Kidney epithelial cell (primary cell): ENCODE measurements at regions not wholly inside any gene's neighbourhood (a gene's known extent, or its start where the extent isn't known, plus 50 kb on each side); places are given as distances from the start of the nearest gene placed in this dataset.
"Not testable (repeated sequence)": the region's sequence is repeated elsewhere in the genome, so short reads cannot be mapped to it uniquely, and the experiment has no call there.

Source experiments
- DNase-seq: peaks from one replicate; pipeline ENCODE4 v3.0.0-alpha.2; 2010; ENCODE audit warnings: low read depth
- H3K27me3 ChIP-seq: 2 replicates; pipeline ENCODE4 v1.6.0; 2011; ENCODE audit warnings: low read length; ENCODE audit not compliant: control insufficient read depth, insufficient read depth
- H3K36me3 ChIP-seq: 2 replicates; pipeline ENCODE4 v1.5.1; 2011; ENCODE audit warnings: low read length; ENCODE audit not compliant: control insufficient read depth, insufficient read depth
- H3K4me3 ChIP-seq: 2 replicates; pipeline ENCODE4 v1.5.1; 2011; ENCODE audit warnings: low read depth, mild to moderate bottlenecking, control low read depth, low read length
- TF ChIP-seq, protein P1 (sequence below): IDR thresholded peaks from 2 replicates; pipeline ENCODE4 v1.5.1; 2011; ENCODE audit warnings: mild to moderate bottlenecking, moderate library complexity, low read length, control low read depth, inconsistent platforms; ENCODE audit not compliant: insufficient read depth, poor library complexity, severe bottlenecking

DNA sequence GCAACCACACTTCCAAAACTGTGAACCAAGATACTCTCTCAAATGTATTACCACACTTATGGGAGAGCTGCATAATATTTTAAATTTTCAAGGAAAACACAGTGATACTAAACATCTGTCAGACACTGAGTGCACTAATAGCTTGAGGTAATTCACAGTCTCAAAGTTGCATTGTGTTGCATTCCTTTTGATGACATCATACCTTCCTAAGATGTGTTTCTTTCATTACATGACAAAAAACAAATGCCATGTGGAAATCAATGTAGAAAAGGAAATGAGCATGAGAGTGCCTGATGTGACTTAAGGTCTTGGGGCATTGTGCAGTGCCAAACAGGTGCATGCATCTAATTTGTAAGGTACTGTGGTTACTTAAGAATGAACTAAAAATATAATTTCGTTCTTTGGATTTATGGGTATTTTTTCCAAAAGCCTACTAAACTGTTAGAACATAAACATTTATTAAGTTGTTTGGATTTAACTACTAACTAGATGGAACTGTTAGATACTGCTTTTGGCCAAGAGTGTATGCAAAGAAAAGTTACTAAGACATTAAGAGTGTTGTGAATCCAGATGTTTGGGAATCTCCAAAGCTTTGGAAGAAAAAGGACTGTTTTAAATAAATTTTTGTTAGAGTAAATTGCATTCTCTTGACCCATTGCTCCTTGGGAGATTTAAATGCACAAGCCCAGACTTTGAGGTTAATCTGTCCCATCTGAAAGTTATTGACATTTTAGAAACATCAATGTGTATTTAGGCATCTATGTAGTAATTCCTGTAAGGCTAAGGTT is 496.2 kb upstream of the SEMA3D start:
- H3K27me3 ChIP-seq = no peaks in the 10 kb centered on the region
- TF ChIP-seq, protein P1, sequence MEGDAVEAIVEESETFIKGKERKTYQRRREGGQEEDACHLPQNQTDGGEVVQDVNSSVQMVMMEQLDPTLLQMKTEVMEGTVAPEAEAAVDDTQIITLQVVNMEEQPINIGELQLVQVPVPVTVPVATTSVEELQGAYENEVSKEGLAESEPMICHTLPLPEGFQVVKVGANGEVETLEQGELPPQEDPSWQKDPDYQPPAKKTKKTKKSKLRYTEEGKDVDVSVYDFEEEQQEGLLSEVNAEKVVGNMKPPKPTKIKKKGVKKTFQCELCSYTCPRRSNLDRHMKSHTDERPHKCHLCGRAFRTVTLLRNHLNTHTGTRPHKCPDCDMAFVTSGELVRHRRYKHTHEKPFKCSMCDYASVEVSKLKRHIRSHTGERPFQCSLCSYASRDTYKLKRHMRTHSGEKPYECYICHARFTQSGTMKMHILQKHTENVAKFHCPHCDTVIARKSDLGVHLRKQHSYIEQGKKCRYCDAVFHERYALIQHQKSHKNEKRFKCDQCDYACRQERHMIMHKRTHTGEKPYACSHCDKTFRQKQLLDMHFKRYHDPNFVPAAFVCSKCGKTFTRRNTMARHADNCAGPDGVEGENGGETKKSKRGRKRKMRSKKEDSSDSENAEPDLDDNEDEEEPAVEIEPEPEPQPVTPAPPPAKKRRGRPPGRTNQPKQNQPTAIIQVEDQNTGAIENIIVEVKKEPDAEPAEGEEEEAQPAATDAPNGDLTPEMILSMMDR = no peak
- H3K4me3 ChIP-seq = no peak overlapping the region
- H3K36me3 ChIP-seq = no peaks in the 10 kb centered on the region
- DNase-seq = no peak

DNA sequence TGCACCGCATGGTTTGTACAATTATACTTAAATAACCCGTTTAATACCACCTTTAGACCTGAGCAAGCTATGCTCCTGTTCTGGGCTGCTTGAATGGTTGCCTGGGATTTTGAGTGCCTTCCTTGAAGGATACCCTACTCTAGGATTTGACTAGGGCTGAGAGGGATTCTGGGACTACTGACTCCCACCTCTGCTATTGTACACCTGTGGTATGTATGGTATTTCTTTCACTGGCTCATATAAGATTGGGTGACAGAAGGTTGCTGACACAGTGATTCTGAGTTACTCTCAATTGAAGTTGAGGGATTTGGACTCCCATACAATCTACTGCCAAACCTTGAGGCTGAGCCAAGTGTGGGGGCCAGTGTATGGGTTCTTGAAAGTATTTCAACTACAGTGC is 494.4 kb upstream of the SEMA3D start:
- Histone ChIP-seq H3K4me3 (no peak overlapping the region), H3K27me3 (no peaks in the 10 kb centered on the region), H3K36me3 (no peaks in the 10 kb centered on the region)
- DNase-seq = no peak
- TF ChIP-seq, protein P1 = no peak

DNA sequence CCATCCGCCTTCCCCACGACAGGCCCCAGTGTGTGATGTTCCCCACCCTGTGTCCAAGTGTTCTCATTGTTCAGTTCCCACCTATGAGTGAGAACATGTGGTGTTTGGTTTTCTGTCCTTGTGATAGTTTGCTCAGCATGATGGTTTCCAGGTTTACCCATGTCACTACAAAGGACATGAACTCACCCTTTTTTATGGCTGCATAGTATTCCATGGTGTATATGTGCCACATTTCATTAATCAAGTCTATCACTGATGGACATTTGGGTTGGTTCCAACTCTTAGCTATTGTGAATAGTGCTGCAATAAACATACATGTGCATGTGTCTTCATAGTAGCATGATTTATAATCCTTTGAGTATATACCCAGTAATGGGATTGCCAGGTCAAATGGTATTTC is 488.2 kb upstream of the SEMA3D start:
- H3K36me3 ChIP-seq, H3K27me3 ChIP-seq, H3K4me3 ChIP-seq, DNase-seq: not testable (repeated sequence)

DNA sequence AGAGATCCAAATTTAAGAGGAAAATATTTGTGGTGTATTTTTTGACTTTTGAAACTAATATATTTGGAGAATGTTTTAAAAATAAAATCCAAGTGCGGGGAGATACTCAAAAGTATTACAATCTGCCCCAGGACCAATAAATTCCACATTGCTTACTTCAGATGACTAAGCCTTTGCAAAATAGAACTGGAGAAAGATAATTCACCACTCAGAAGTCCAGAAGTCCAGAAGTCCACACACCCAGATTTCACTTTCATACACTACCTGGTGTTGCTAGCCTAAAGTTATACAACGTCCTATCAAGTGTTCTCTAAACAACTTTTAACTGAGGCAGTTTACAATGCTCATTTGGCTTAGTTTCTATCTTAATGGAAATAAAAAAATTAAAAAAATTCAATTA is 487.0 kb upstream of the SEMA3D start:
- Histone ChIP-seq H3K4me3 (no peak overlapping the region), H3K36me3 (no peaks in the 10 kb centered on the region), H3K27me3 (no peaks in the 10 kb centered on the region)
- DNase-seq = no peak
- TF ChIP-seq, protein P1 = no peak

DNA sequence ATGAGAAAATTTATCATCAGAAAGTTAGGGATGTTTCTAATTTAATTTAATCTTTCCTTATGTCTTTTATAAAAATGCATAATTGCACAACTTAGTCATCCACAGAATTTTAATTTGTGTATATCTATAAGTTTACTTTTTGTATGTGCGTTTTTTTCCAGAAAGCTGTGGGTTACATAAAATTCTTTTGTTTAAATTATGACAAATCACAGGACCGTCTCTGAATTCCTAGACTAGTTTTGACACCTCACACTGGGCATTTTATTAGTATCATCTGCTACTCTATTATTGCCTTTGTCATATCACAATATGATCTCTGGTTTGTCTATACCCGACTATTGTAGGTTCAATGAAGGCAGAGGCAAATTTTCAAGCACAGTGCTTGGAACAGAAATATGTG is 482.4 kb upstream of the SEMA3D start:
- H3K36me3 ChIP-seq = no peaks in the 10 kb centered on the region
- no peak overlapping the region for H3K4me3 ChIP-seq
- no peak for DNase-seq
- TF ChIP-seq, protein P1 = no peak
- no peaks in the 10 kb centered on the region for H3K27me3 ChIP-seq

DNA sequence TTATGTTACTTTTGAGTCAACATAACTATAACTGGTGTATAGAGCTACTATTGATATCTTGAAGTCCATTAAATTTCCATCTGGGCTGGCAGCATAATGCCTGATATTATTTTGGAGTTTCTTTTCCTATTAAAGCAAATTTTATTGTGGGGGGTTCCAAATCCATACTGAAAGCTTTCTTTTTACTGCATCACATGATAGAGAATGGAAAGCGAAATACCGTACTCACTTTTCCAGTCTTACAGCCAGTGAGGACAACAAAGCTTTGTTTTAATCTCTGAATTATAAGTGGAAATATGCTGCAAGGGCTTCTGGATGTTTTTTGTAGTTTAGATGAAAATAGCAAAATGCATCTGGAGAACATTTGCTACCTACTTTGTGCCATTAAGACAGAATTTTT is 477.5 kb upstream of the SEMA3D start:
- Histone ChIP-seq H3K27me3 (no peaks in the 10 kb centered on the region), H3K4me3 (no peak overlapping the region), H3K36me3 (no peaks in the 10 kb centered on the region)
- no peak for DNase-seq
- TF ChIP-seq, protein P1 = no peak
